Loucy (cell line): ENCODE measurements at regions not wholly inside any gene's neighbourhood (a gene's known extent, or its start where the extent isn't known, plus 50 kb on each side); places are given as distances from the start of the nearest gene placed in this dataset.
"Not testable (repeated sequence)": the region's sequence is repeated elsewhere in the genome, so short reads cannot be mapped to it uniquely, and the experiment has no call there.

Experiments
- EZH2phosphoT487 ChIP-seq: fragments of 200-600 bp; IDR thresholded peaks from 2 replicates; pipeline ENCODE4 v1.6.1; 2018; ENCODE audit warnings: antibody characterized with exemption, mild to moderate bottlenecking, moderate library complexity, borderline replicate concordance
- TF ChIP-seq, protein P1 (sequence below): fragments of 200-600 bp; sonication (generic); conservative IDR thresholded peaks from 2 replicates; pipeline ENCODE4 v1.5.1; 2014; ENCODE audit warnings: mild to moderate bottlenecking, antibody characterized with exemption, low read length

DNA sequence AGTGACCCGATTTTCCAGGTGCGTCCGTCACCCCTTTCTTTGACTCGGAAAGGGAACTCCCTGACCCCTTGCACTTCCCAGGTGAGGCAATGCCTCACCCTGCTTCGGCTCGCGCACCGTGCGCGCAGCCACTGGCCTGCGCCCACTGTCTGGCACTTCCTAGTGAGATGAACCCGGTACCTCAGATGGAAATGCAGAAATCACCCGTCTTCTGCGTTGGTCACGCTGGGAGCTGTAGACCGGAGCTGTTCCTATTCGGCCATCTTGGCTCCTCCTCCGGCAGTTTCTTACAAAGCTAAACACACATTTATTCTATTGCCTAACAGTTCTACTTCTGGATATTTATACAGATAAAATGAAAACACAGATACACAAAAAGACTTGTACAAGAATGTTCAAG, 527.6 kb upstream of the LRRN3 start:
- TF ChIP-seq EZH2phosphoT487, result not testable (repeated sequence)
- TF ChIP-seq, protein P1, sequence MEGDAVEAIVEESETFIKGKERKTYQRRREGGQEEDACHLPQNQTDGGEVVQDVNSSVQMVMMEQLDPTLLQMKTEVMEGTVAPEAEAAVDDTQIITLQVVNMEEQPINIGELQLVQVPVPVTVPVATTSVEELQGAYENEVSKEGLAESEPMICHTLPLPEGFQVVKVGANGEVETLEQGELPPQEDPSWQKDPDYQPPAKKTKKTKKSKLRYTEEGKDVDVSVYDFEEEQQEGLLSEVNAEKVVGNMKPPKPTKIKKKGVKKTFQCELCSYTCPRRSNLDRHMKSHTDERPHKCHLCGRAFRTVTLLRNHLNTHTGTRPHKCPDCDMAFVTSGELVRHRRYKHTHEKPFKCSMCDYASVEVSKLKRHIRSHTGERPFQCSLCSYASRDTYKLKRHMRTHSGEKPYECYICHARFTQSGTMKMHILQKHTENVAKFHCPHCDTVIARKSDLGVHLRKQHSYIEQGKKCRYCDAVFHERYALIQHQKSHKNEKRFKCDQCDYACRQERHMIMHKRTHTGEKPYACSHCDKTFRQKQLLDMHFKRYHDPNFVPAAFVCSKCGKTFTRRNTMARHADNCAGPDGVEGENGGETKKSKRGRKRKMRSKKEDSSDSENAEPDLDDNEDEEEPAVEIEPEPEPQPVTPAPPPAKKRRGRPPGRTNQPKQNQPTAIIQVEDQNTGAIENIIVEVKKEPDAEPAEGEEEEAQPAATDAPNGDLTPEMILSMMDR, result not testable (repeated sequence)
